Hindlimb muscle (tissue), 1 donor: ENCODE measurements at regions not wholly inside any gene's neighbourhood (a gene's known extent, or its start where the extent isn't known, plus 50 kb on each side); places are given as distances from the start of the nearest gene placed in this dataset.

ENCODE experiments used
- DNase-seq: peaks from one replicate; pipeline ENCODE4 v3.0.0-alpha.2; 2013

GRCh38 chr2:234763002-234763873, 188.6 kb upstream of the SH3BP4 start:
- peak; percentile 63 for DNase-seq

GRCh38 chr2:234761910-234762309, 189.9 kb upstream of the SH3BP4 start:
- DNase-seq: no peak

GRCh38 chr2:234754126-234754525, 197.7 kb upstream of the SH3BP4 start:
- no peak for DNase-seq

GRCh38 chr2:234753701-234754100, 198.1 kb upstream of the SH3BP4 start:
- no peak for DNase-seq

GRCh38 chr2:234752966-234753365, 198.9 kb upstream of the SH3BP4 start:
- no peak for DNase-seq

- DNase-seq: no peak
These were observed 200.4 kb upstream of the SH3BP4 start for GRCh38 chr2:234751275-234751973.

- no peak for DNase-seq
These were observed 203.8 kb upstream of the SH3BP4 start for GRCh38 chr2:234747833-234748559.

GRCh38 chr2:234747032-234747431, 204.8 kb upstream of the SH3BP4 start:
- DNase-seq: no peak

- no peak for DNase-seq
These were observed 206.5 kb upstream of the SH3BP4 start for GRCh38 chr2:234745347-234745746.

GRCh38 chr2:234741976-234742375, 209.8 kb upstream of the SH3BP4 start:
- DNase-seq: no peak

GRCh38 chr2:234739061-234739460, 212.8 kb upstream of the SH3BP4 start:
- DNase-seq: no peak

- no peak for DNase-seq
These were observed 216.0 kb upstream of the SH3BP4 start for GRCh38 chr2:234735829-234736228.

- DNase-seq: no peak
These were observed 217.8 kb upstream of the SH3BP4 start for GRCh38 chr2:234733795-234734600.

- no peak for DNase-seq
These were observed 218.7 kb upstream of the SH3BP4 start for GRCh38 chr2:234733093-234733489.

- no peak for DNase-seq
These were observed 219.3 kb upstream of the SH3BP4 start for GRCh38 chr2:234732404-234733092.

GRCh38 chr2:234731236-234731635, 220.6 kb upstream of the SH3BP4 start:
- no peak for DNase-seq

GRCh38 chr2:234730066-234730640, 221.7 kb upstream of the SH3BP4 start:
- no peak for DNase-seq

- no peak for DNase-seq
These were observed 226.1 kb upstream of the SH3BP4 start for GRCh38 chr2:234725528-234726264.

GRCh38 chr2:234724850-234725249, 227.0 kb upstream of the SH3BP4 start:
- no peak for DNase-seq

- no peak for DNase-seq
These were observed 226.5 kb upstream of the ARL4C start for GRCh38 chr2:234723400-234723799.

GRCh38 chr2:234722176-234722575, 225.3 kb upstream of the ARL4C start:
- no peak for DNase-seq
